Large intestine (tissue), 3 donors: ENCODE measurements at regions not wholly inside any gene's neighbourhood (a gene's known extent, or its start where the extent isn't known, plus 50 kb on each side); places are given as distances from the start of the nearest gene placed in this dataset.

Experiments
- DNase-seq, 2 donors: peaks; one replicate each; pipeline versions ENCODE4 v3.0.0 to v3.0.0-alpha.2; 2013
- H3K27ac ChIP-seq: one replicate; pipeline ENCODE4 v1.5.1; 2013; ENCODE audit warnings: low read length
- H3K27me3 ChIP-seq: 2 replicates; pipeline ENCODE4 v1.6.1; 2013; ENCODE audit warnings: low read length; ENCODE audit not compliant: control insufficient read depth, insufficient read depth
- H3K36me3 ChIP-seq: 2 replicates; pipeline ENCODE4 v1.6.1; 2013; ENCODE audit warnings: low read length; ENCODE audit not compliant: control insufficient read depth, insufficient read depth
- H3K4me1 ChIP-seq: one replicate; pipeline ENCODE4 v1.6.1; 2013; ENCODE audit warnings: low read length; ENCODE audit not compliant: control insufficient read depth, insufficient read depth
- H3K4me3 ChIP-seq: one replicate; pipeline ENCODE4 v1.5.1; 2013; ENCODE audit warnings: low read length
- H3K9me3 ChIP-seq: one replicate; pipeline ENCODE4 v1.6.1; 2013; ENCODE audit warnings: mild to moderate bottlenecking, low read depth, low read length, moderate library complexity; ENCODE audit not compliant: control insufficient read depth
- WGBS: methylation state at CpG from one replicate; pipeline ENCODE4 v1.1.5; 2013; ENCODE audit warnings: low lambda C conversion rate; ENCODE audit not compliant: insufficient coverage; 5-methylcytosine and 5-hydroxymethylcytosine counted together

DNA sequence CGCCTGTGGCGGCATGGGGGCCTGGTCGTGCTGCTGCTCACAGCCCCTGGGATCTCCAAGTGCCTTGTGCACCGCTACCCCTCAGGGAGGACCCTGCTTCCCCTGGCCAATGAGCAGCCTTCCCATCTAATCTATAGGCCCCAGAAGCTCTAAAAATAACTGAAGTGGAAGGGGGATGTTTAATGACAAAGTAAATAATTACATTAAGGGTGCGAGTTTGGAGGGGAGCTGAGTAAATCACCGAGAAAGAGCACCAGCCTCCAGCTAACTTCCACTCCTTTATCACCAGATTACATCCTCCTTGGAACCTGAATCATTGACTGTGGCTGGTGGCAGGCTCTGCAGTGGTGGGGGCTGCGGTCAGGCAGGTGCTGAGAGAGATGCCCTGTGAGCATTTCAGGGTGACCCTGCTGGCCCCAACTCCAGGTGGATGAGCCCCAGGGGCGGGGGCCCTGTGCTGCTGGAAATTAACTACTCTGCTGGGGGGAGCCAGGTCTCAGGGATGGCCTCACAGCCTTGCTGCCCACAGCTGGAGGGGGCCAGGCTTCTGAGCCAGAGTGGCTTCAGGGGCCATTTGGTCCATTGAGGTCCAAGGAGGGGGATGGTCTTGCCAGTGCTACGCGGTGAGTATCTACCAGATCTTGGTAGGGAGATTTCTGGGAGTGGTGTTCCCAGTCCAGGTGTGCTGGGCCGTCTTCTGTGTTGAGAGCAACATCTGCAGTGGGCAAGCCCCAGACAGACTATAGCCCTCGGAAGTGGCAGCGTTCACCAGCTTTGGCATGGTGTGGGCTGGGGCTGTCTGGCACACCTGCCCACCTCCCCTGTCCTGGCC lies 74.2 kb downstream of the GLI2 start:
- no peak overlapping the region for H3K27ac ChIP-seq
- H3K4me3 ChIP-seq = no peak overlapping the region
- no peak for DNase-seq
- no peaks in the 10 kb centered on the region for H3K9me3 ChIP-seq
- H3K4me1 ChIP-seq = peaks cover 6% of the 10 kb centered on the region
- H3K27me3 ChIP-seq = peaks cover 17% of the 10 kb centered on the region
- no peaks in the 10 kb centered on the region for H3K36me3 ChIP-seq
- WGBS = no CpG with 5 or more reads among the region's 13 CpGs

DNA sequence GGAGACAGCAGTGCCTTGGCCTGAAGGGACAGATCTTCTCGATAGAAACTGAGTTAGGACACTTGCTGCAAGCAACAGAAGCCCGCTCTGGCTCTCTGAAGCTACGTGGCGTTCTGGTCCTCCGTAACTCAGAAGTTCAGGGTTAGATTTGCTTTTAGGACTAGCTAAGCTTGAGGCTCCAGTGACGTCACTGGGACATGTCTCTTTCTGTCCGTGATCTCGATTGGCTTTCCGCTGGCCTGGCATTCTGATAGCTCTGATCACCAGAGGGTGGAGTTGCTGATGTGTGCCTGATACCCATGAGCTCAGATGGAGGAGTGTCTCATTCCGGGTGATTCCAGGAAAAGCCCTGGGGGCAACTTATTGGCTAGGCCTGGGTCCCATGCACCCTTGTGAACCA lies 75.0 kb downstream of the GLI2 start:
- H3K9me3 ChIP-seq = no peaks in the 10 kb centered on the region
- H3K36me3 ChIP-seq = no peaks in the 10 kb centered on the region
- peaks cover 6% of the 10 kb centered on the region for H3K4me1 ChIP-seq
- H3K27ac ChIP-seq = no peak overlapping the region
- no peak for DNase-seq
- WGBS = 100% methylated on average over 1 of the region's 10 CpGs
- no peak overlapping the region for H3K4me3 ChIP-seq
- peaks cover 18% of the 10 kb centered on the region for H3K27me3 ChIP-seq

DNA sequence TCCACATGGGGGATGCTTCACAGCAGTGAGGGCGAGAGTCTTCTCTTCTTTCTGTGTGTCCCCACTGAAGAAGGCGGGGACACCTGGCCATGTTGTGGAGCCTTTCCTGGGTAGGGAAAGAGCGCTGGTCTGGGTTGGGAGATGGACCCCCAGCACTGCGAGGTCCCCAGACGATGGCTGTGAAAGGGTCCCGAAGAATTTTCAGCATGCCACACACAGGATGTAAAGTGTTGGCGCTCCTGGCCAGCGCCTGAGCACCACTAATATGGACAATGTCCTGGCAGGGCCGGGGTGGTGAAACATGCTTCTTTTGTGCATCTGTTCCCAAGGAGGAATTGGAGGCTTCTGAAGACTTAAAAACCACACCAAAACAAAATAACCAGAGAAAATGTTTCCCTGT lies 77.2 kb downstream of the GLI2 start:
- H3K4me1 ChIP-seq = peaks cover 6% of the 10 kb centered on the region
- H3K4me3 ChIP-seq = no peak overlapping the region
- no peaks in the 10 kb centered on the region for H3K9me3 ChIP-seq
- no peak overlapping the region for H3K27ac ChIP-seq
- no peaks in the 10 kb centered on the region for H3K36me3 ChIP-seq
- H3K27me3 ChIP-seq = peaks cover 19% of the 10 kb centered on the region
- no CpG with 5 or more reads among the region's 9 CpGs for WGBS
- no peak for DNase-seq

DNA sequence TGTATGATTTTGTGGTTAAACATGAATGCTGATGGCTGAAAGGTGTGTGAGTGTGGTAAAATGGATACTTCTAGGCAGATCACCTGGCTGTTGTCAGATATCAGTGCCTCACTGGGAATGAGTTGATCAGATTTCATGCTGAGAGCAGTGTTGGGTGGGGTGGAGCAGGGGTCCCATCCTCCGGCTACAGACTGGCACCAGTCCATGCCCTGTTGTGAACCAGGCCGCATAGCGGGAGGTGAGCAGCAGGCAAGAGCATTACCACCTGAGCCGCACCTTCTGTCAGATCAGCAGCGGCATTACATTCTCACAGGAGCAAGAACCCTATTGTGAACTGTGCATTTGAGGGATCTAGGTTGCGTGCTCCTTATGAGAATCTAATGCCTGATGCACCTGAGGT lies 78.7 kb downstream of the GLI2 start:
- H3K4me1 ChIP-seq = peaks cover 6% of the 10 kb centered on the region
- H3K27ac ChIP-seq = no peak overlapping the region
- H3K36me3 ChIP-seq = no peaks in the 10 kb centered on the region
- WGBS = no CpG with 5 or more reads among the region's 6 CpGs
- DNase-seq = no peak
- H3K27me3 ChIP-seq = peaks cover 19% of the 10 kb centered on the region
- no peaks in the 10 kb centered on the region for H3K9me3 ChIP-seq
- H3K4me3 ChIP-seq = no peak overlapping the region

DNA sequence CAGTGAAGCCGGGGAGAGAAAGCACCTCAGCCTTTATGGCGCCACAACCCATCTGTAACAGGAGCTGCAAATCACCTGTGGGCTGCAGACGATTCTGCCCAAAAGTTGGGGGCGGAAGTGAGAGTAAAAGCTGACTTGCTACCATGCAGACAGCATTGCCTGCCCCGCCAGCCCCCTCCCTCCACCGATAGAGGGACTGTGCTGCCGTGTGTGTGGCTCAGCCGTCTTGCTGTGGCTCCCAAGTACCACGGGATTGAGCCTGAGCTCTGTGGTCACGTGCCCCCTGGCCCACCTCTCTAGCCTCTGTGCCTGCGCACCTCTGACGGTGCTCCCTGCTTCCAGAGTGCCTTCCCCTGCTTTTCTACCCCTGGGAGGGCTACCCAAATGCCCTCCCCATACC lies 79.6 kb downstream of the GLI2 start:
- Histone ChIP-seq H3K4me3 (no peak overlapping the region), H3K27me3 (peaks cover 21% of the 10 kb centered on the region), H3K36me3 (no peaks in the 10 kb centered on the region), H3K27ac (no peak overlapping the region), H3K4me1 (peaks cover 6% of the 10 kb centered on the region), H3K9me3 (no peaks in the 10 kb centered on the region)
- no peak for DNase-seq
- no CpG with 5 or more reads among the region's 12 CpGs for WGBS

DNA sequence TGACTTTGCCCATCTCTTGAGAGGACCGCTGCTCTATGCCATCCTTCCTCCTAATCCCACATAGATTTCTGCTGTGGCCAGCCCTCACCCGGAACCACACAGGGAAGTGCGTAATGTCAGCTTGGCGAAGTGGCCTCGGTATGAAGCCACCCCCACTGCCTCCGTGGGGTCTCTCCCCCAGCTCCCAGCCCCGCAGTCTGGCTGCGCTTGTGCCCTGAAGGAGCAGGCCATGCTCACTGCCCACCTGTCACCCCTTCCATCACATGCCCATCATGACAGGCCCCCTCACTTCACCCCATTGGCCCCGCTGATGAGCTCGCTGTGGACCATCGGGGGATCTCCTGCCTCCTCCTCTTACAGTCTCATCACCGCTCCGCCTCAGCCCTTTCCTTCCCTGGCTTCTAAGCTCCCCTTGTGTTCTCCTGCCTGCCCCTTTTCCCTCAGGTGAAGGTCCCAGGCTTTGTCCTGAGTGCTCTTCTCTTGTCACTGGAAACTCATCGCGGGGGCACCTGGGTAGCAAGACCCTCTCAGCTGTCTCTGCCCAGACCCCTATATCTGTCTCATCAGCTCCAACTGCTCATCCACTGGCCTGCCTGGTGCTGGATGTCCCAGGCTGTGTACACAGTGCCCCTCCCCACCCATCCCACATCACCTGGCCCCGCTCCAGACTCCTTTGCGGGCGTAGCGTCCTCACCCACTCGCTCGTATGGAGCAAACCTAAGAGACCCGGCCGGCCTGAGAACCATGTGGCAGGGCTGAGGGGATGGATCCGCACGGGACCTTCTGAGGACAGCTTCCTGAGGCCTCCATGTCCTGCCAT lies 81.7 kb downstream of the GLI2 start:
- WGBS = no CpG with 5 or more reads among the region's 25 CpGs
- H3K9me3 ChIP-seq = no peaks in the 10 kb centered on the region
- H3K27me3 ChIP-seq = peaks cover 26% of the 10 kb centered on the region
- no peaks in the 10 kb centered on the region for H3K36me3 ChIP-seq
- H3K27ac ChIP-seq = no peak overlapping the region
- no peak overlapping the region for H3K4me3 ChIP-seq
- no peak for DNase-seq
- H3K4me1 ChIP-seq = peaks cover 9% of the 10 kb centered on the region

DNA sequence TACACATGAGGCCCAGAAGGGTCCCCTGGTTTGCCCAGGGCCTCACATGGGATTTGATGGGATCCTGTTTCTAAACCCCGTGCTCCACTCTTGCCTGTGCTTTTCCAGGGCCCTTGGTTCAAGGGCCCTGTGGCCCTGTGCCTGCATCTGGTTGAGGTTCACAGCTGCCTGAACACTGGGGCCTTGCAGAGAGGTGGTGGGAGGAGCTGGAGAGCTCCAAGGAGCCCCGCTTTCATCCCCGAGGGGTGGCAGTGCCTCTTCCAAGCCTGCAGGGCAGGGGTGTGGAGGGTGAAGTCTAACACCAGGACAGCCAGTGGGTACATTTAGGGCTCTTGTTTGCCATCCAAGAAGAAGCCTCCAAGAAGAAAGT lies 82.3 kb downstream of the GLI2 start:
- DNase-seq = no peak
- no peak overlapping the region for H3K4me3 ChIP-seq
- H3K36me3 ChIP-seq = no peaks in the 10 kb centered on the region
- no CpG with 5 or more reads among the region's 3 CpGs for WGBS
- no peaks in the 10 kb centered on the region for H3K9me3 ChIP-seq
- peaks cover 26% of the 10 kb centered on the region for H3K27me3 ChIP-seq
- H3K27ac ChIP-seq = no peak overlapping the region
- peaks cover 9% of the 10 kb centered on the region for H3K4me1 ChIP-seq

DNA sequence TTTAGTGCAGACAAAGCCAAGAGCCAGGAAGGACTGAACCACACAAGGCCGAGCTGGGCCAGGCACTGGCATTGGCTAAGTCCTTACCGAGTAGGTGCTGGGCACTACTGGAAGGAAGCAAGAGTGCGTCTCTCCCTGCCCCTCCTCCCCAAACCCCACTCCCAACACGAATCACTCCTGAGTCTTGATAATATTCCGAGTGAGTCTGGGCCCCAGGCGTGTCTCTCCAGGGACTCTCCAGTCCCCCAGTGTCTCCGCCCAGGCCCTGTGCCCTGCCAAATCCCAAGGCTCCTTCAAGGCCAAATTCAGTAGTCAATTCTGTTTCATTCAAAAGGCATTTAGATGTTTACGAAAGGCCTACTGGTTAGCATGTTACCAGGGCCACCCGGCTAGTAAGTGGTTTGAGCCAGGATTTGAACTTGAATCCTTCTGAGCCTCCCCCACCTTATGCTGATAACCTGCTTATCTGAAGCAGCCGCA lies 82.8 kb downstream of the GLI2 start:
- Histone ChIP-seq H3K27me3 (peaks cover 29% of the 10 kb centered on the region), H3K9me3 (no peaks in the 10 kb centered on the region), H3K4me3 (no peak overlapping the region), H3K4me1 (peaks cover 9% of the 10 kb centered on the region), H3K27ac (no peak overlapping the region), H3K36me3 (no peaks in the 10 kb centered on the region)
- no peak for DNase-seq
- WGBS = no CpG with 5 or more reads among the region's 10 CpGs

DNA sequence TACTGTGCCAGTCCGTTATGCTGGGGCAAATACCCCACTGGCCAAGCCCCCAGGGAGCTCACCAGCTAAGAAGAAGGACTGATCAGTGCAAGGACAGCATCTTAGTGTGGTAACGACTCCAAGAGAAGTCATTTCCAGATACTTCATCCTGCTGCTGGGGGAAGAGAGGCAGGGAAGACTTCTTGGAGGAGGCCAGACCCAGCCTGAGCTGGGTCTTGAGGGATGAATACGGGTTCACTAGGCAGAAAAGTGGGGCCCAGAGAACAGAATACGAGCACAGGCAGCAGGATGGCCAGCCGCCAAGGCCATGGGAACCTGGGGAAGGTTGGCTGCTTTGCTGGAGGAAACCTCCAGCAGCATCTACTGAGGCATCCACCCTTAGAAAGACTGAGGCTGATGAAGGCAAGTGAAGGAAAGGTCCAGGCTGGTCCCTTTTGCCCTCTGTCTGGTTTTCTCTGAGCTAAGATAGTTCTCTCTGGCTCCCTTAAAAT lies 84.1 kb downstream of the GLI2 start:
- Histone ChIP-seq H3K9me3 (no peaks in the 10 kb centered on the region), H3K4me1 (peaks cover 9% of the 10 kb centered on the region), H3K27ac (peak overlapping the region; percentile 31), H3K36me3 (no peaks in the 10 kb centered on the region), H3K4me3 (no peak overlapping the region), H3K27me3 (peaks cover 30% of the 10 kb centered on the region)
- DNase-seq = no peak
- no CpG with 5 or more reads among the region's 5 CpGs for WGBS

DNA sequence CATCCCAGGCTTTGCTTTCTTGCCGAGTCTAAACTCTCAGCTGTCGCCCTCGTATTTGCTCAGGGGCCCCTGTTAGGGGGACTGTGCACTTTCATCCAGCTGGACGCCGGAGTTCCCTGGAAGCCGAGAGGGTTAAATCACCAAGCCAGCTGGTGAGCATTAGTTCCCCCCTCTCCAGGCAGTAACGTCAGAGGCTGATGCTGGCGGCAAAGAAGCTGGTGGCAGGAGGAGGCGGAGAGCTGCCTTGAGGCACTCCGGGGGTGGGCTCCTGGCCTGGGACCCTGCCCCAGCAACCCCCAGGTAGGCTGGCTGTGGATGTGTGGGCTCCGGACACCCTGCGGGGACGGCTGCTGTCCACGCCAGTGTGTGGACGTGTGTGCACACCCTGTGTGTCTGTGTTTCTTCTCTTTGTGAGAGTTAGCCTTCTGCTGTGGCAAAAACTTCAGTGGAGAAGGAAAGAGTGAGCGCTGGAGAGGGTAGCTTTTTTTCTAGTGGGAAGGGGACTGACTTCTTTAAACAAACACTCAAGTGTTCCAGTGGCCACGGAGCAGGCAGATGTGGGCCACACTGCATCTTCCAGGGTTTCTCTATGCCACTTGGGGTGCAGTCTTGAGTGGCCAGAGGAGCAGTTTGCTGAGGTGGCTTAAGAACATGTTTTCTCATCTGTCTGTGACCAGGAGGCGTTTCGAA lies 84.7 kb downstream of the GLI2 start:
- peaks cover 9% of the 10 kb centered on the region for H3K4me1 ChIP-seq
- no CpG with 5 or more reads among the region's 19 CpGs for WGBS
- peak overlapping the region; percentile 21 for H3K4me3 ChIP-seq
- H3K27me3 ChIP-seq = peaks cover 28% of the 10 kb centered on the region
- peak; percentile 49 to 64 for DNase-seq
- no peaks in the 10 kb centered on the region for H3K36me3 ChIP-seq
- peak overlapping the region; percentile 63 for H3K27ac ChIP-seq
- no peaks in the 10 kb centered on the region for H3K9me3 ChIP-seq
